HFF-Myc (cell line): ENCODE measurements at regions not wholly inside any gene's neighbourhood (a gene's known extent, or its start where the extent isn't known, plus 50 kb on each side); places are given as distances from the start of the nearest gene placed in this dataset.

Experiments
- DNase-seq: peaks from one replicate; pipeline ENCODE4 v3.0.0-alpha.2; 2011; ENCODE audit warnings: low read depth; ENCODE audit errors: extremely low read depth
- H3K4me3 ChIP-seq: replicated peaks from 2 replicates; pipeline ENCODE4 v1.5.1; 2011; ENCODE audit warnings: low read depth, mild to moderate bottlenecking, control low read depth, low read length
- CTCF ChIP-seq: IDR thresholded peaks from 2 replicates; pipeline ENCODE4 v1.5.1; 2012; ENCODE audit warnings: mild to moderate bottlenecking, low read depth, low read length, control low read depth; ENCODE audit errors: missing control alignments

- DNase-seq: no peak
- no peak overlapping the region for H3K4me3 ChIP-seq
- TF ChIP-seq CTCF: no peak
Measured at GRCh38 chrX:45689971-45690370, 489.3 kb upstream of the DIPK2B start.

- no peak for TF ChIP-seq CTCF
- no peak overlapping the region for H3K4me3 ChIP-seq
- no peak for DNase-seq
Measured at GRCh38 chrX:45683914-45684313, 483.2 kb upstream of the DIPK2B start.

- no peak for DNase-seq
- no peak for TF ChIP-seq CTCF
- no peak overlapping the region for H3K4me3 ChIP-seq
Measured at GRCh38 chrX:45681891-45682290, 481.2 kb upstream of the DIPK2B start.

GRCh38 chrX:45669715-45670340 is 469.2 kb upstream of the DIPK2B start:
- TF ChIP-seq CTCF: no peak
- peak; percentile 37 for DNase-seq

GRCh38 chrX:45668686-45669443 is 468.2 kb upstream of the DIPK2B start:
- peak; percentile 35 for DNase-seq

More at GRCh38 chrX:45669715-45670340, 469.2 kb upstream of the DIPK2B start:
- no peak overlapping the region for H3K4me3 ChIP-seq

DNA sequence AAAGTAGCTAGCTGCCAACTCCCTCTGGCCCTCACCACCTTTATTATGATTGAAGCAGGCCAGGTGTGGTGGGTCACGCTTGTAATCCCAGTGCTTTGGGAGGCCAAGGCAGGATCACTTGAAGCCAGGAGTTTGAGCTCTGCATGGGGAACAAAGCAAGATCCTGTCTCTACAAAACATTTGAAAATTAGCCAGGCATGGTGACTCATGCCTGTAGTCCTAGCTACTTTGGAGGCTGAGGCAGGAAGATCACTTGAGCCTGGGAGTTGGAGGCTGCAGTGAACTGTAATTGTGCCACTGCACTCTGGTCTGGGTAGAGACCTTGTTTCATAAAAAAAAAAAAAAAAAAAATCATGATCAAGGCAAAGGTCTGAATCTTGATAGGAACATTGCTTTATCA is 467.0 kb upstream of the DIPK2B start:
- DNase-seq: no peak
- no peak overlapping the region for H3K4me3 ChIP-seq
- TF ChIP-seq CTCF: no peak

More at GRCh38 chrX:45668686-45669443, 468.2 kb upstream of the DIPK2B start:
- no peak overlapping the region for H3K4me3 ChIP-seq
- no peak for TF ChIP-seq CTCF
